ENCODE measurements at regions not wholly inside any gene's neighbourhood (a gene's known extent, or its start where the extent isn't known, plus 50 kb on each side); places are given as distances from the start of the nearest gene placed in this dataset.

GRCh38 chr5:115453391-115454095, 91.0 kb downstream of the FEM1C start:
- TF ChIP-seq CTCF (IDR thresholded peaks at IDR 0.05): no peak

GRCh38 chr5:115452536-115453235, 91.9 kb downstream of the FEM1C start:
- no peak for TF ChIP-seq CTCF (IDR thresholded peaks at IDR 0.05)

- TF ChIP-seq CTCF (IDR thresholded peaks at IDR 0.05): no peak
Measured at GRCh38 chr5:115452083-115452482, 92.5 kb downstream of the FEM1C start.

GRCh38 chr5:115450741-115451140, 93.8 kb downstream of the FEM1C start:
- TF ChIP-seq CTCF (IDR thresholded peaks at IDR 0.05): no peak

- TF ChIP-seq CTCF (IDR thresholded peaks at IDR 0.05): no peak
Measured at GRCh38 chr5:115440782-115441451, 103.7 kb downstream of the FEM1C start.

- no peak for TF ChIP-seq CTCF (IDR thresholded peaks at IDR 0.05)
Measured at GRCh38 chr5:115439639-115440038, 104.9 kb downstream of the FEM1C start.

GRCh38 chr5:115439042-115439441, 105.5 kb downstream of the FEM1C start:
- TF ChIP-seq CTCF (IDR thresholded peaks at IDR 0.05): no peak

All from LNCAP (cell line).